Parathyroid adenoma (tissue), 2 donors: ENCODE measurements at regions not wholly inside any gene's neighbourhood (a gene's known extent, or its start where the extent isn't known, plus 50 kb on each side); places are given as distances from the start of the nearest gene placed in this dataset.

Source experiments
- H2AFZ ChIP-seq: fragments of 300-600 bp; sonication (generic); one replicate; pipeline ENCODE4 v1.7.0; 2017; ENCODE audit warnings: antibody characterized with exemption, mild to moderate bottlenecking
- H3K27ac ChIP-seq: fragments of 300-600 bp; sonication (generic); one replicate; pipeline ENCODE4 v1.7.0; 2017
- H3K27me3 ChIP-seq: fragments of 300-600 bp; sonication (generic); one replicate; pipeline ENCODE4 v1.7.0; 2017; ENCODE audit warnings: low read length; ENCODE audit not compliant: control insufficient read depth, insufficient read depth
- H3K36me3 ChIP-seq: fragments of 300-600 bp; sonication (generic); one replicate; pipeline ENCODE4 v1.7.0; 2017; ENCODE audit warnings: low read length; ENCODE audit not compliant: control insufficient read depth, insufficient read depth
- H3K4me1 ChIP-seq: fragments of 300-600 bp; sonication (generic); one replicate; pipeline ENCODE4 v1.7.0; 2017; ENCODE audit warnings: control low read depth
- H3K4me2 ChIP-seq: fragments of 300-600 bp; sonication (generic); one replicate; pipeline ENCODE4 v1.7.0; 2017; ENCODE audit warnings: low read length
- H3K4me3 ChIP-seq: fragments of 300-600 bp; sonication (generic); one replicate; pipeline ENCODE4 v1.7.0; 2017; ENCODE audit warnings: low read depth, low read length
- H3K79me2 ChIP-seq: fragments of 300-600 bp; sonication (generic); one replicate; pipeline ENCODE4 v1.7.0; 2017; ENCODE audit warnings: control low read depth
- H3K9ac ChIP-seq: fragments of 300-600 bp; sonication (generic); one replicate; pipeline ENCODE4 v1.7.0; 2017; ENCODE audit warnings: mild to moderate bottlenecking
- H3K9me3 ChIP-seq: fragments of 300-600 bp; sonication (generic); one replicate; pipeline ENCODE4 v1.7.0; 2017; ENCODE audit warnings: low read length; ENCODE audit not compliant: control insufficient read depth
- CTCF ChIP-seq: fragments of 300-600 bp; sonication (generic); IDR thresholded peaks from one replicate; pipeline ENCODE4 v1.7.0; 2017; ENCODE audit warnings: antibody characterized with exemption, mild to moderate bottlenecking
- donor health status: primary hyperparathyroidism.

GRCh38 chr2:134785659-134786430, 52.6 kb upstream of the ACMSD start:
- no peaks in the 10 kb centered on the region for H3K27me3 ChIP-seq
- H3K27ac ChIP-seq: no peak overlapping the region
- H3K4me3 ChIP-seq: no peak overlapping the region
- no peaks in the 10 kb centered on the region for H3K4me1 ChIP-seq
- no peak overlapping the region for H3K4me2 ChIP-seq
- H3K9me3 ChIP-seq: no peaks in the 10 kb centered on the region
- H2AFZ ChIP-seq: no peak overlapping the region
- H3K79me2 ChIP-seq: no peaks in the 10 kb centered on the region
- H3K9ac ChIP-seq: no peak overlapping the region
- H3K36me3 ChIP-seq: no peaks in the 10 kb centered on the region
- TF ChIP-seq CTCF: no peak

- Histone ChIP-seq H3K9me3 (no peaks in the 10 kb centered on the region), H3K4me1 (no peaks in the 10 kb centered on the region), H2AFZ (no peak overlapping the region), H3K36me3 (no peaks in the 10 kb centered on the region), H3K9ac (no peak overlapping the region), H3K4me3 (no peak overlapping the region), H3K4me2 (no peak overlapping the region), H3K27me3 (no peaks in the 10 kb centered on the region), H3K79me2 (no peaks in the 10 kb centered on the region), H3K27ac (no peak overlapping the region)
- no peak for TF ChIP-seq CTCF
Measured at GRCh38 chr2:134788417-134788816, 50.0 kb upstream of the ACMSD start.
